Retinal pigment epithelial cell (primary cell): ENCODE measurements at regions not wholly inside any gene's neighbourhood (a gene's known extent, or its start where the extent isn't known, plus 50 kb on each side); places are given as distances from the start of the nearest gene placed in this dataset.

Experiments used
- DNase-seq: peaks from one replicate; pipeline ENCODE4 v3.0.0-alpha.2; 2010; ENCODE audit warnings: low read depth
- H3K4me3 ChIP-seq: 2 replicates; pipeline ENCODE4 v1.5.1; 2011; ENCODE audit warnings: mild to moderate bottlenecking, low read length, control low read depth, moderate library complexity
- CTCF ChIP-seq: conservative IDR thresholded peaks from 2 replicates; pipeline ENCODE4 v1.5.1; 2011; ENCODE audit warnings: low read depth, low read length, control low read depth, inconsistent platforms

DNA sequence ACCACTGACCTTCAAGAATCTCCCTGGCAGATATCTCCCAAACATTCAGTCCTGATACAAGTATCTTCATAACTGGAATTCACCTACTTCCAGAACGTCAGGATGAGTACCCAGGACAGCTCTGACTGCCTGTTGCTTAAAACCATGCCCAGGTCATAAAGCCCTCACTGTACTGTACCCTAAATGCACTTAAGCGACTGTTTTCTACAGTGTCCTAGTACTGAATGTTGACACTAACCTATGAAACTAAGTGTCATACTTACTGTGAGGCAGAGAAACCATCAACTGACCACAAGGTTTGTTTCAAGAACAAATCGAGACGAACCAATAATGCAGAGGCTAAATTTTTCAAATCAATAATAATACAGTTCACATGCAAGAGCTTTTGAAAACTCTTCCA is 178.7 kb upstream of the NSMCE3 start:
- no peak overlapping the region for H3K4me3 ChIP-seq
- no peak for DNase-seq
- no peak for TF ChIP-seq CTCF

GRCh38 chr15:29446480-29446879 is 176.9 kb upstream of the NSMCE3 start:
- H3K4me3 ChIP-seq = no peak overlapping the region
- no peak for TF ChIP-seq CTCF
- no peak for DNase-seq

DNA sequence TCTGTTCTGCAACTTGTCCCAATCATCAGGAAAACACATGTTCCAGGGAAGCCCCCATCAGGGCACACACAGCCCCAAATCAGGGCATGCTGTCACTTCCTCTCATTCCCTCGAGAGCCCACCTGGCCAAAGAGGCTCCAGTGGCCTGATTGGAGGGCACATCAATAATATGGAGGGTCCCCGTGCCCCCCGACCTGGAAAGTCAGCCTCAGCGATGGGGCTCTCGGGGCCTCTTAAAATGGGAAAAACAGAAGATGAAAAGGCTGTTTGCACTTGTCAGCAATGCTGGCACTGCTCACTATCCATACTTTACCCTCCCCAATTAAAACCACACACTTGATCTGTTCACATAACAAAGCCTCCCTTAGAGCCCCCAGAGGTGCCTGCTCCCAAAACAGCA is 172.9 kb upstream of the NSMCE3 start:
- H3K4me3 ChIP-seq = no peak overlapping the region
- TF ChIP-seq CTCF = no peak
- no peak for DNase-seq

GRCh38 chr15:29440541-29440940 is 170.9 kb upstream of the NSMCE3 start:
- DNase-seq = no peak
- H3K4me3 ChIP-seq = no peak overlapping the region
- TF ChIP-seq CTCF = no peak

DNA sequence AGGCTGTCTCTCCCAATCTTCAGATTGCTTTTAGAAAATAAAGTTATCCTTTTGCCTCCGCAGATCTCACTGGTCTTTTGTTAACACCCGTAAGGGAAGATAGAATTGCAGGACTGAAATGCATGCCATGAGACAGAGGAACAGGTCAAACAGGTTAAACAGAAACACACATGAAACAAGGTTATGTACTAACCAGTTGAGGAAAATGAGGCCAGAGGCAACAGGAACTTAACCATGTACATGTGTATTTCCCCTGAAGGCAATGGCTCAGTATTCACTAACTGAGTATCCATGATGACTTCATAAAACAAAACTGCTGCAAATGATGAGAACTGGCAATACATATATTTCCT is 169.1 kb upstream of the NSMCE3 start:
- TF ChIP-seq CTCF = no peak
- H3K4me3 ChIP-seq = no peak overlapping the region
- no peak for DNase-seq

- no peak overlapping the region for H3K4me3 ChIP-seq
- no peak for DNase-seq
- TF ChIP-seq CTCF = no peak
These were observed 168.5 kb upstream of the NSMCE3 start for GRCh38 chr15:29437888-29438702.

- no peak for TF ChIP-seq CTCF
- no peak overlapping the region for H3K4me3 ChIP-seq
- no peak for DNase-seq
These were observed 166.2 kb upstream of the NSMCE3 start for GRCh38 chr15:29435811-29436210.
